Fibroblast of skin of right quadriceps (primary cell): ENCODE measurements at regions not wholly inside any gene's neighbourhood (a gene's known extent, or its start where the extent isn't known, plus 50 kb on each side); places are given as distances from the start of the nearest gene placed in this dataset.
"Not testable (repeated sequence)": the region's sequence is repeated elsewhere in the genome, so short reads cannot be mapped to it uniquely, and the experiment has no call there.

Source experiments
- DNase-seq: peaks from one replicate; pipeline ENCODE4 v3.0.0-alpha.2; 2013

DNA sequence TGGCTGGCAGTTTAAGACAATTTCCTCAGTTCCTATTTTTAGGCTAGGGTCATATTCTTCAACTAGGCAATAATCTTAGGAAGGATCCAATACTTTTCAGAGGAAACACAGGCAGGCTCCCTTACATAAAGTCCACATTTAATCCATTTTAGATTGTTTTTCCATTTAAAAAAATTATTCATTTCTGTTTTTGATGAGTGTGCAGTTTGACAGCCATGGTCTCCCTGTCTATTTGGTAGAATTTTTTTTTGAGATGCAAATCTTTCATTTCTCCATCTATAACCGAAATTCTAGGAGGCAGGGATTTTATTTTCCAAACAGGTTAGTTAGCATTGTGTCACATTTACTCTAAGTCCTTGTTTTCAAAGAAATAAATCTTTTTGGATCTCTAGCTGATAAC lies 326.8 kb downstream of the PPP4R3C start:
- no peak for DNase-seq

DNA sequence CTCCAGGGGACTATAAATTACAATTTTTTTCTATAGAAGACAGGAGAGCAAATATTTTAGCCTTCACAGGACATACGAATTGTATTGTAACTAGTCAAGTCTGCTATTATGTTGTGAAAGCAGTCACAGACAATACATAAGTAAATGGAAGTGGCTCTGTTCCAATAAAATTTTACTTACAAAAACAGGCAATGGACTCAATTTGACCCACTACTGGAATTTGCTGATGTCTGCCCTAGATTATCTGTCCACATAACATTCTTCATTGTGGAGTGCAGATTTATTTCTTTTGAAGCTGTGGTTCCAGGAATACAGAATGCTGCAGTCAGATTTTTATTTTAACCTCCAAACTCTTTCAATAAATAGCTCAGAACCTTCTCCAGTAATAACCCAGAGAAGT lies 330.3 kb downstream of the PPP4R3C start:
- DNase-seq: no peak

DNA sequence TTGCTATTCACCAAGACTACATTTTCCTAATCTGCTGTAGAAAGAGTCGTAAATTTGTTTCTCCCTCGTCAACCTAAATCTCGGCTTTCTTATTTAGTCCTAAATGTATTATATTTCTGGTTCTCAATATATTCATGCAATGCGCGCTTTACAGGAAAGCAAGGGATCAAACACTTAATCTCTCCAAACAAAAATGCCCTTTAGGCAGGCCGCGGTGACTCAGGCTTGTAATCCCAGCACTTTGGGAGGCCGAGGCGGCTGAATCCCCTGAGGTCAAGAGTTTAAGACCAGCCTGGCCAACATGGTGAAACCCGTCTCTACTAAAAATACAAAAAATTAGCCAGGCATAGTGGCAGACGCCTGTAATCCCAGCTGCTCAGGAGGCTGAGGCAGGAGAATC lies 376.0 kb downstream of the PPP4R3C start:
- not testable (repeated sequence) for DNase-seq

DNA sequence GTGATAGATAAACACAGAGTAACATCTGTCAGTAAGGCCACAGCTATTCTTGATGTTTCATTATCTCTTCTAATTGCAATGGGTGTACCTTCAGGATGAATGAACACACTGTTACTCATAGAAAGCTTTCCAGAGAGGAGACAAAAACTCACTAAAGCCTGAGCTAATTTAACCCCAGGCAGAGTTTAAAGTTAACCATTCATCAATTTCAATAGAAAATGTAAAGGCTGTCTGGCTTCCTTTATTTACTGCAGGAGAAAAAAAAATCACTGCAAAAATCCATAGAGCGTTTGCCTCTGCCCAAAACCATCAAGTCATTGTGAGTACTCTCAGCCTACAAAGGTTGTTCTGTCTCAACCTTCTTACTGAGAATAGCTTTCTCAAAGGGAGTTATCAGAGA lies 376.9 kb downstream of the PPP4R3C start:
- no peak for DNase-seq

DNA sequence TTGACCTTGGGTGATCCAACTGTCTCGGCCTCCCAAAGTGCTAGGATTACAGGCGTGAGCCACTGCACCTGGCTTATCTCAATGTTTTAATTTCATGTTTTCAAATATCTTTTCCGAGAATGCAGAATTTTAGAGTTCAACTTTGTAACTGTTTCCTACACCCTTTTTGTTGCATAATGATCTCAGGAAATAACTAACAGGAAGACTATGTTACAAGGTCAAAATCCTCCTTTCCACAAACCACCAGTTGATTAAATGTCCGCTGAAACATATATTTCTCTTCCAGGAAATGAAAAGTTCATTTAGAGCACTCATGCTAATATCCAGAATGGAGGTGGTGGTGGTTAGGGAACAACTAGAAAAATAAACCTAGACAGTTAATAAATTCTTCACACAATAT lies 377.8 kb downstream of the PPP4R3C start:
- DNase-seq: no peak

DNA sequence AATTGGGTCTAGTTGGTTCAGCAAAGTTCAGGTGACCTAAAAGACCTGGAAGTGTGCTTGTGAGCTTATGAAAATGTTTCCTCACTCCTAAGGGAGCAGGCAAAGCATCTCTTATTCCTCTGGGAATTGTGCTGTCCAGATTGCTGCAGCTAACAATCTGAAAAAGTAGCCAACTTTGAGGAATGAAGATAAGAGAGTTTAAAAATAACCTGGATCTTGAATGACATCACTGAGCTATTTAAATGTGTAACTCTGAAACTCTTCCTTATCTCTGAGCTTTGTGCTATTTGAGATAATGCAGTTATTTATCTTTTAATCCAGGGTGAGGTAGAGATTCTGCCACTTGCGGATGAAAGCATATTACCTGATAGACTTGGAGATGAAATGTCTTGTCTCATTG lies 384.8 kb downstream of the PPP4R3C start:
- no peak for DNase-seq

DNA sequence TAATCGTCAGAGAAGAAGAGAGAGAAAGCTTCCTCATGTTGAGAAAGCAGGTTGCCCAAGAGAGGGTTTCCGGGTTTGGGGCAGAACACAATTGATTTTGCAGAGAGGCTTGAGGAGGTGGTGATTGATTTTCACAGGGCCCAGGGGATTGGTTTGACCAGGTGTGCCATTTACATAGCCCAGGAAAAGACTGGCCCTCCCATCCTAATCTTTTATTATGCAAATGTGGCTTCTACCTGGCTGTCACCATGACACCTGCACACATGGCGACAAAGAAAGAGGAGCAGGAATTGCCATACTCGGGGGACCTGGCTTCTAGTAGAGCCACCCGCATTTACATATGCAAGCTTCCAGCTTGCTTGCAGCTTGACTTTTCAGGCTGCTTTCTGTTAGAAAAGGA lies 405.3 kb downstream of the PPP4R3C start:
- DNase-seq: no peak

DNA sequence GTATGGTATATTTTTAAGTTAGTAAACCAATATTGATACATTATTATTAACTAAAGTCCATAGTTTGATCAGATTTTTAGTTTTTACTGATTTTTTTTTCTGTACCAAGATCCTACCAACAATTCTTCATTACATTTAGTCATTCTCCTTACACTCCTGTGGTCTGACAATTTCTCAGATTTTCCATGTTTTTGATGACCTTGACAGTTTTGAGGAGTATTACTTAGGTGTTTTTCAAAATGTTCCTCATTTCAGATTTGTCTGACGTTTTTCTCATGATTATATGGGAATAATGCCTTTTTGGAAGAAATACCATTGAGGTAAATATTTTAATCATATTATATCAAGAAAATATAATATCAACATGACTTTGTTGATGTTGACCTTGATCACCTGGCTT lies 423.8 kb downstream of the PPP4R3C start:
- no peak for DNase-seq

DNA sequence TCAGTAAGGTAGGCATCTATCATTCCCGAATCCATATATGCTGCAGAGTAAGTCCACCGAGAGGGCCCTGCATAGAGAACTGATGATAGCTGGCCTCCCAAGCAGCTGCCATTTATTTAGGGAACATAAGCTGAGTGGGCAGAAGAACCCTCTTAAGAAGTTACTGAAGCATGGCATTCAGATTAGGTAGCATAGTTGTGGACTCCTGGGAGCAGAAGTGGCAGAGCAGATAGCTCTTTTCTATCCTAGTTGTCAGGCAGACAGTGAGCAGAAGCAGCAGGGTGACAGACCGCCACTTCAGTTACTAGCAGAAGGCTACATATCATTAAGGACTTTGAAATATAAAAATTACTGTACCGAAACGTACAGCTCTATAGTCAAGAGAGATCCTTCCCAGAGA lies 454.7 kb downstream of the PPP4R3C start:
- DNase-seq: no peak

DNA sequence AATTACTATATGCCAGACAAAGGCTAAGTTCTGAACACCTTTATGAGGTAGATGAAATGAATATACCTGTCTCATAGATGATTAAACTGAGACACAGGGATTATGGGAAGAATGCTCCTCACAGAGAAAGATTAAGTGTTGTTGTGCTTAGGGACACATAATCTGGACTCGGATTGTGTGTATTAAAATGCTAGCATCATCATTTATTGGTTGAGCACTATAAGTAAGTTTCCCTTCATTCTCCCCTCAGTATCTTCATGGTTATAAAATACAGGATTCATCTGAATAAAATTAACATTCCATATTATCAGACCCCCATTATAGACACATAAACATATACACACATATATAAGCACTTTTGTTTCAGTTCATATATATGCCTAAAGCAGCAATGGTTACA lies 463.5 kb downstream of the PPP4R3C start:
- no peak for DNase-seq

DNA sequence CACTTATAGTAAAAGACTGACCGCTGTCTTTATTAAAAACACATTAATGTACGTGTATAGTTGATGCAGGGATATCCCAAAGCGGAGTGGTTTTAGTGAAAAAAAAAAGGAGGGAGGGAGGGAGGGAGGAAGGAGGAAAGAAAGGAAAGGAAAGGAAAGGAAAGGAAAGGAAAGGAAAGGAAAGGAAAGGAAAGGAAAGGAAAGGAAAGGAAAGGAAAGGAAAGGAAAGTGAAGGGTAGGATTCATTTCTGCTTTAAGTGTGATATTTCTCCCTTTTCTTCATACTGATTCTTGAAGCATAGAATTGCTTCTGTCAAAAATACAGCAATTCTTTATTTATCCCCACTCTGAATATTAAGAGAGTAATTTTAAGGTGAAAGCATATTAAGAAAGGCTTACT lies 504.9 kb downstream of the PPP4R3C start:
- DNase-seq: no peak

DNA sequence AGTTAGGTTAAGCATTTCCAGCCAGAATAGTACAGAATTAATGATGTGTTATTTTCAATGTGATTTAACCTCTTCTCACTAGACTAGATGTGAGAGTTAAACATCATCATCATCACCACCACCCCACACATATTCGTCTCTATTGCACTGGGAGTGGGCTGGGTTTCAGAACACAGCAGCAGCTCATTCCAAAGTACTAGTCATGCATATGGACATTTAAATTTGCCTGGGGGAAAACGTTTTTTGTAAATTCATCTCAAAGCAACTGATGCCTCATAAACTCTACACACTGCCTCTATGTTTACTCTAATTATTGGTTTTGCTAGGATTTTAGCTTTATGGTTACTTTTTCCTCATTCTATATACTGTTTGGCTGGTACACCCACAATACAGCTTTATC lies 509.1 kb downstream of the PPP4R3C start:
- no peak for DNase-seq

DNA sequence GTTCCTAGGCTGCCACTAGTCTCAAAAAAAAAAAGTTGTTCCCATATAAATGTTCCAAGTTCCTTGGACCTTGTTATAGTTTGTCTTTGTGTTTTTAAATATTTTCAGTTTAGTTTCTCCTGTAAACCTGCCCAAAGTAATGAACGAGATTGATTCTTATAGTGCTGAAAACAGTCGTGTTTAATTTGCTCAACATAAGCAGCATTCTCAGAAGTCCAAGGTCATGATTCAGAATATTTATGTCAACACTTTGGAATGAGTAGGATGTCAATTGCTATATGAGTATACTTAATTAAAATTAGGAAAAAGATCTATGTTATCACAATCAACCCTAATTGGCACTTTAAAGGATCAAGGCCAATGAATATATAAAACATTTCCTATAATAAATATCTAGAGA lies 510.9 kb downstream of the PPP4R3C start:
- peak; percentile 6 for DNase-seq

DNA sequence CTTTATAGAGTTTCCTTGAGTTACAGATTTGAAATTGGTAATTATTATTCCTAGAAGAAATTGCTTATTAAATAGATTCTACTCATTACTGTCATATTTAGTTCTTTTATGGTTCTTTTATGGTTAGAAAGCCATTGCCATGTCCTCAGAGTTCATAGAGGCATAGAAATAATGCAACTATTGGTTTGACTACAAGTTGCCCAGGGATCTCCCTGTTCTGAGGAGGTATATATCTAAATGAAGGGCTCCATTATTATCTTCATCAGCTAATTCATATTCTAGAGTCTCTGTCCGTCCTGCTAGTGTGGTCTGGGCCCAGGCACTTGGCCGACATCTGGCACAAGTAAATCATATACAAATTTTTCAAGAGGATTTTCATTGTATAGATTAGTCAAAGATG lies 535.7 kb downstream of the PPP4R3C start:
- DNase-seq: no peak

DNA sequence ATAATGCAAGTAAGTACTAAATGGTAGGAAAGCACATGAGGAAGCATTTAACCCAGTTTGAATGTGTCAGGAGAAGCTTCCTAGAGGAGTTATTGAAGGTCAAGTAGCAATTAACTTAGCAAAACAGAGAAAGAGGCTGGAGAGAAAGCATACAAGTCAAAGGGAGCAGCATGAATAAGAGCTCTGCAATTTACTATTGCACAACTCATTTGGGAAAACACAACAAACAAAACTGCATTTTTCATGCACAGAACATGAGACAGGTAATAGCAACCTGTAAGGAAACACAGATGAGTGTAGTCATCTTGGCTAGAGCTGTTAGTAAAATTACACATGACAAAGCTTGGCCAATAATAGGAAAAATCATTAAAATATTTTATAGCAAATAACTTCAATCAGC lies 538.1 kb downstream of the PPP4R3C start:
- DNase-seq: no peak

DNA sequence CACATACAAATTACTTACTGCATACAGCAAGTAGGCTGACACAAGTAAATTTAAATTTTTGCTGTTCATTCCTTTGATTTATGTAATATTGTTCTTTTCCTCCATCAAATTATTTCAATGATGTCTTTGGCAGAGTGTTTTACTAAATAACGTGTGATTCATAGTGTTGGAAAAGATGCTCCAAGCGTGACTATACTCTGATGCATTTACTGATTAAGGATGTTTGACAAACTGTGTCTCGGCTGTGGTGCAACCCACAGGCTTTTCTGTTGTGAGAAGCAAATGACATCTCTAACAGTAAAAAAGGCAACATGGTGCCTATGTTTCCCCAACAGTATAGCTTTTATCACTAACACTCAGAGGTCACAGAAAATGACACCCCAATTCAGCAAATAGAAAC lies 540.9 kb downstream of the PPP4R3C start:
- peak; percentile 25 for DNase-seq

DNA sequence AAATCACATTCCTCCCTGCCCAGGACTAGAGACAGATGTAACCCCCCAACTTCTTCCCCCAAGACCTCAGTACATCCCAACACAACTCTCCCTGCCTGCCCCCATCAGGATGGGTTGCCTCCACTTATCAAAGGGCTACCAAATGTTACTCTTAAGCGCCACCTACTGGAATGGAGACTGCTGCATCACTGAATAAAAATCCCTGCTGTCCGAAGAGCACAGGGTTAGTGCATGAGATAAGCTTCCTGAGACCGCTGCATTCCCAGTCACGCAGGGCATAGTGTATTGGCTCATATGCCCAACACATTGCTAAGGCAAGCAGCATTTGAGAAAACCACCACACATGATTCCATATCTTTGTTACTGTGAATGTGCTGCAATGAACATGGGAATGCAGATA lies 544.5 kb downstream of the PPP4R3C start:
- no peak for DNase-seq

DNA sequence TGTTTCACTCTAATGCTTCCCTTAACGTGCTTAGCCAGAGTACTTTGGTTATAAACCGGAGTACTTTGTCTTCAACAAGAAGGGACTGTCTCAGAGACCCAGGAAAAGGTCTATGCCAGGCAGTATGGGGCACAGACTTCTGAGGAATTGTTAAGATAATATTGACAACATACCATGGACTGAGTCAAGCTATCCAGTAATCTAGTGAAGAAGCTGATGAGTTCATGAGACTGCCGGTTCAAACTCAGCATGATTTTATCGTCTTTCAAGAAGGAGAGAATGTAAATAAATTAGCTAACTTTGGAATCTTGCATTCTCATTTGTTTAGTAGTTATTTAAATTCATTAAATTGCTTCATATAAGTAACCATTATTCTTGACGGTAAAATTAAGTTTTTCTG lies 546.1 kb downstream of the PPP4R3C start:
- no peak for DNase-seq

DNA sequence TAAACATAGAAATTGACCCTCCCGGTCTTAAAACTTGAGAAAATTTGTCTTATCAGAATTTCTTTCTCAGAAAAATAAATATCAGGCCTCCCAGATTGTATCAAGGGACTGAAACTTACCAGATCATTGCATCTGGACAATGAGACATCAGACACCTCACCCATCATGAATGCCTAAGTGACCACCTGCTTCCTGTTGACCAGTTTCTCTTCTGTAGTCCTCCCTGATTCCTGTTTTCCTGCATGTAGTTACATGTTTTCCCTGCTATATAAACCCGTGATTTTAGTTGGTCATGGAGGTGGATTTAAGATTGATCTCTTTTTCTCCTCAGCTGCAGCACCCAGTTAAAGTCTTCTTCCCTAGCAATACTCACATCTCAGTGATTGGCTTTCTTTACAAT lies 548.1 kb downstream of the PPP4R3C start:
- DNase-seq: no peak

DNA sequence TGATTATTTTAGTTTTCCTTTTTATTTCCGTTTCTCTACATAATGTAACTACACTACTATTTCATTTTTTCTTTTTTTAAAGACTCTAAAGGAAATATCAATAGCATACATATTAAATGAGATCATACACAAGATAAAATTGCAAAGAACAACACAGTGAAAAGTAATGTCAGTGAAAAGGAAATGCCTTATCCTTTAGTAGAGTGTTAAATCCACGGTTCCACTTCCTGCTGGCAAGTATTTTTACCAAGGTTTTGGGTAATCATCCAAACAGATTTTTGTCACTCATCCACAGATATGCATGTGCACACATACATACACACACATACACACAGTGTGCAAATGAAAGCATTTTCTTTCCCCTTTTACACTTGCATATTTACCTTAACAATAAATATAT lies 548.9 kb downstream of the PPP4R3C start:
- peak; percentile 3 for DNase-seq

DNA sequence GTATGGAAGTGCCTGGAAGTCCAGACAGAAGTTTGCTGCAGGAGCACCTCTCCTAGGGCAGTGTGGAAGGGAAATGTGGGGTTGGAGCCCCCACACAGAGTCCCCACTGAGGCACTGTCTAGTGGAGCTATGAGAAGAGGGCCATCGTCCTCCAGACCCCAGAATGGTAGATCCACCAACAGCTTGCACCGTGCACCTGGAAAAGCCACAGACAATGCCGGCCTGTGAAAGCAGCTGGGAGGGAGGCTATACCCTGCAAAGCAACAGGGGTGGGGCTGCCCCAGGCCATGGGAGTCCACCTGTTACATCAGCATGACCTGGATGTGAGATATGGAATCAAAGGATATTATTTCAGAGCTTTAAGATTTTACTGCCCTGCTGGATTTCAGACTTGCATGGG lies 551.4 kb downstream of the PPP4R3C start:
- not testable (repeated sequence) for DNase-seq

DNA sequence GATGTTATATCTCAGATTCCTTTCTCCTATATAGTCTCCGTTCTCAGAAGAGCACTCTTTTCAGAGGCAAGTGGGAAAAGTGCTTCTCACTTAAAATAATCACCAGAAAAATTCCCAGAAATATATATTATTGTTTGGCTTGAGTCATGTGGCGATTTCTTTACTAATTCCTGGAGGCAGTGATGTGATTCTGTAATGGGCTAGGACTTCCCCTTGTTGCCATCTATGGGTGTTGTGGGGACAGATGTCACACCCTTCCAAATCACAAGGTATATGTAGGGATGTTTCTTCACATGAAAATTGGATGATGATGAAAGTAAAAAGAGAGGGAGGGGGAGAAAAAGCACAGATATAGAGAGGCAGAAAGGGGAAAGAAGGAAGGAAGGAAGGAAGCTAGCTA lies 553.4 kb downstream of the PPP4R3C start:
- no peak for DNase-seq

DNA sequence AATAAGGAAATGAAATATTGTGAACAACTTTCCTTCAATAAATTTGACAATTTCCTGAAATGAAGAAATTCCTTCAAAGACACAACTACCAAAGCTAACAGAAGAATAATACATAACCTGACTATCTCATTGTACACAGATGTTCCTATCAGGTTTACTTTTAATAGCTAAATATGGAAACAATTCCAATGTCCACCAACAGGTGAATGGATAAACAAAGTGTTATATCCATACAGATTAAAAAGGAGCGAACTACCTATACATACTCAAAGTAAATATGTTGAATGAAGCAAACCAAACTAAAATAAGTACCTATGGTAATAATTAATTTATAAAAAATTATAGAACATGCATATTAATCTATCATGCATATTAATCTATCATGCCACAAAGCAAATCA lies 554.9 kb downstream of the PPP4R3C start:
- DNase-seq: no peak

DNA sequence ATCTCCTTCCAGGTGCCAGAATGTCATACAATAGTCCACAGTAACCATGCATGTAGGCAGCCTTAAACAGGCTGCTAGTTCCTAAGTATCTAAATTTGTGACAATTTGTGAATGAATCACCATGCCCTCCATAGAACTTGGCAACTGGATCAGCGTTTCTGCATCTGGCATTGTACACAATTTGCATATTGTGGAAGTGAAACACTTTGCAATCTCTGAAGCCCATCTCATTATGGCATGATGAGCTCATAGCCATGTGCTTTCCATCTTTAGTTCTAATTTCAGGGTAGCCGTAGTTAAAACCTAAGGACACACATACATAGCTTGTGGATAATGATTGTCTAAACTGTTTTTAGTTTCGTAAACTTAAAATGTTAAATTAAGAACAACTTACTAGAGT lies 573.6 kb downstream of the PPP4R3C start:
- no peak for DNase-seq

DNA sequence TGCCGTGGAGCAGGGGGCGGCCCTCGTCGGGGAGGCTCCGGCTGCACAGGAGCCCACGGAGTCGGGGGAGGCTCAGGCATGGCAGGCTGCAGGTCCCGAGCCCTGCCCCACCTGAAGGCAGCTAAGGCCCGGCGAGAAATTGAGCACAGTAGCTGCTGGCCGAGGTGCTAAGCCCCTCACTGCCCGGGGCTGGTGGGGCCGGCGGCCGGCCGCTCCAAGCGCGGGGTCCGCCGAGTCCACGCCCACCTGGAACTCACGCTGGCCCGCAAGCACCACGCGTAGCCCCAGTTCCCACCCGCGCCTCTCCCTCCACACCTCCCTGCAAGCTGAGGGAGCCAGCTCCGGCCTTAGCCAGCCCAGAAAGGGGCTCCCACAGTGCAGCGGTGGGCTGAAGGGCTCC lies 589.4 kb downstream of the PPP4R3C start:
- DNase-seq: no peak

DNA sequence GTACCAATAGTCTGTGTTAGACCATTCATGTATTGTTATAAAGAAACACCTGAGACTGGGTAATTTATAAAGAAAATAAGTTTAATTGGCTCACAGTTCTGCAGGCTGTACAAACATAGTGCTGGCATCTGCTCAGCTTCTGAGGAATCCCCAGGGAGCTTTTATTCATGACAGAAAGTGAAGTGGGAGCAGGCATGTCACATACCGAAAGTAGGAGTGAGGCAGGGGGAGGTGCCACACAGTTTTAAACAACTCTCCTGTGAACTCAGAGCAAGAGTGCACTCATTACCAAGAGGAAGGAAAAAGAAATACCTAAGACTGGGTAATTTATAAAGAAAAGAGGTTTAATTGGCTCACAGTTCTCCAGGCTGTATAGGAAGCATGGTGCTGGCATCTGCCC lies 591.2 kb downstream of the PPP4R3C start:
- no peak for DNase-seq
